NT2/D1 (cell line): ENCODE measurements at regions not wholly inside any gene's neighbourhood (a gene's known extent, or its start where the extent isn't known, plus 50 kb on each side); places are given as distances from the start of the nearest gene placed in this dataset.
"Not testable (repeated sequence)": the region's sequence is repeated elsewhere in the genome, so short reads cannot be mapped to it uniquely, and the experiment has no call there.

Experiments
- DNase-seq: peaks from one replicate; pipeline ENCODE4 v3.0.0-alpha.2; 2011; ENCODE audit warnings: low read depth, low spot score
- H3K27me3 ChIP-seq: 2 replicates; pipeline ENCODE4 v1.6.0; 2011; ENCODE audit warnings: mild to moderate bottlenecking; ENCODE audit not compliant: insufficient read length, insufficient read depth
- H3K36me3 ChIP-seq: 2 replicates; pipeline ENCODE4 v1.6.1; 2011; ENCODE audit warnings: mild to moderate bottlenecking, low read length, mixed read lengths; ENCODE audit not compliant: insufficient read depth, insufficient read length
- H3K4me1 ChIP-seq: 2 replicates; pipeline ENCODE4 v1.5.1; 2011; ENCODE audit not compliant: insufficient read depth, insufficient read length
- H3K4me3 ChIP-seq: 2 replicates; pipeline ENCODE4 v1.5.1; 2011; ENCODE audit warnings: low read depth; ENCODE audit not compliant: insufficient read length
- H3K9ac ChIP-seq: 2 replicates; pipeline ENCODE4 v1.6.0; 2011; ENCODE audit warnings: low read depth; ENCODE audit not compliant: insufficient read length
- H3K9me3 ChIP-seq: 2 replicates; pipeline ENCODE4 v1.5.1; 2011; ENCODE audit warnings: mild to moderate bottlenecking, low read length; ENCODE audit not compliant: insufficient read depth
- SUZ12 ChIP-seq: IDR thresholded peaks from 2 replicates; pipeline ENCODE4 v1.6.1; 2011; ENCODE audit not compliant: insufficient read length, insufficient read depth; ENCODE audit errors: extremely low read depth
- YY1 ChIP-seq: IDR thresholded peaks from 2 replicates; pipeline ENCODE4 v1.6.1; 2011; ENCODE audit not compliant: insufficient read length, insufficient read depth
- ZNF274 ChIP-seq: IDR thresholded peaks from 2 replicates; pipeline ENCODE4 v1.6.1; 2011; ENCODE audit warnings: mild to moderate bottlenecking, low read depth, low read length

DNA sequence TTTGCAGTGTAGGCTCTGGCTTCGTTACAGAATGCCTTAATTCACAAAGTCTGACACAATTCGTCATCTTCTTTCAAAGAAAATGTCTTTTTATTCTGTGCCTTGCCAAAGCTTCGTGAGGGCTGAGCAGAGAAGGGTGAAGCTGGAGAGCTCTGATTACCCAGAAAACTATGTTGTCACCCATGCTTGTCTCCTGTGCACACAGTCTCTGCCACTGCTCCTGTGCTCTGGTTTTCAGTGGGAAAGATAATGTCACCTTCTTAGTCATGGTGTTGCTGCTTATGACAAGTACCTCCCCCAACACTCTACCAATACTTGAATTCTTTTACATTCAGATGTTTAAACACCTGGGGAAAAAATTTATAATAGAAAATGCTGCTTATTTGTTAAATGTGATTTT is 509.2 kb upstream of the GRM7 start:
- Histone ChIP-seq H3K9me3 (no peaks in the 10 kb centered on the region), H3K36me3 (no peaks in the 10 kb centered on the region), H3K9ac (no peak overlapping the region), H3K4me3 (no peak overlapping the region), H3K27me3 (no peaks in the 10 kb centered on the region), H3K4me1 (no peaks in the 10 kb centered on the region)
- no peak for DNase-seq
- TF ChIP-seq ZNF274: no peak
- TF ChIP-seq YY1: no peak
- no peak for TF ChIP-seq SUZ12

GRCh38 chr3:6354653-6355052 is 506.3 kb upstream of the GRM7 start:
- Histone ChIP-seq H3K4me1 (no peaks in the 10 kb centered on the region), H3K36me3 (no peaks in the 10 kb centered on the region), H3K9ac (no peak overlapping the region), H3K9me3 (no peaks in the 10 kb centered on the region), H3K27me3 (no peaks in the 10 kb centered on the region), H3K4me3 (no peak overlapping the region)
- no peak for DNase-seq
- TF ChIP-seq ZNF274: no peak
- TF ChIP-seq SUZ12: no peak
- TF ChIP-seq YY1: no peak

GRCh38 chr3:6362406-6362805 is 498.5 kb upstream of the GRM7 start:
- H3K27me3 ChIP-seq: no peaks in the 10 kb centered on the region
- H3K36me3 ChIP-seq: no peaks in the 10 kb centered on the region
- H3K9me3 ChIP-seq: no peaks in the 10 kb centered on the region
- no peak overlapping the region for H3K9ac ChIP-seq
- no peaks in the 10 kb centered on the region for H3K4me1 ChIP-seq
- TF ChIP-seq YY1 (no peak), SUZ12 (no peak), ZNF274 (no peak)
- H3K4me3 ChIP-seq: no peak overlapping the region
- DNase-seq: no peak

DNA sequence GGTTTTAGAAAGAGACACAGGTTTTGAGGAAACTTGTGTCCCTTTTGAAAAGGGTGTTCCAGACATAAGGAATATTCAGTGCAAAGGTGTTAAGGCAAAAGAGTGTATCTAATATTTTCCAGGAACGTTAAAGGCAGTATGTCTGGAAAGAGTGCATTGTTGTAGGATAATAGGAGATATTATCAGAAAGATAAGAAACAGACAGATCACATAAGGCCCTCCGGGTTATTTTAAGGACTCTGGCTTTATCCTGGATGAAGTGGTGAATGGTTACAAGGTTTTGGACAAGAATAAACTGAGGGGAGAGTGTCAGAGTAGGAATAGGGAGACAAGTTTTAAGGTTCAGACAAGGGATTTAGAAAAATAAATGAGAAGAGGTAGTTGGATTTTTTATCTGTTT is 493.7 kb upstream of the GRM7 start:
- no peak for DNase-seq
- no peak overlapping the region for H3K9ac ChIP-seq
- H3K4me1 ChIP-seq: no peaks in the 10 kb centered on the region
- TF ChIP-seq ZNF274: no peak
- no peak for TF ChIP-seq YY1
- no peak for TF ChIP-seq SUZ12
- H3K9me3 ChIP-seq: no peaks in the 10 kb centered on the region
- H3K36me3 ChIP-seq: no peaks in the 10 kb centered on the region
- H3K4me3 ChIP-seq: no peak overlapping the region
- no peaks in the 10 kb centered on the region for H3K27me3 ChIP-seq

DNA sequence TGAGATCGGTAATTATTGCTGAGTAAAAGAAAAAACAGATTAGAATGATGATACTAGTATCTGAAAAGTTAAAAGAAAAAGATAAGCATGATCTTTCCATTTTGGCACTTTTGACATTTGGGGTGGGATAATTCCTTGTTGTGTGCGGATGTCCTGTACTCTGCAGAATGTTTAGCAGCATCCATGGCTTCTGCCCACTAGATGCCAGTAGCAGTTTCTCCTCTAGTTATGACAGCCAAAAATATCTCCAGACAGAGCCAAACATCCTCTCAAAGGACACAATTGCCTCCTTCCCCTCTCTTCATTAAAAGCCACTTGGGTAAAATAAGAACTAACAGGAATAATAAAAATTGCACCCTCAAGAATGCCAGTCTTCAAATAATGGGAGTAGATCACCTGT is 468.8 kb upstream of the GRM7 start:
- DNase-seq: no peak
- H3K9me3 ChIP-seq: no peaks in the 10 kb centered on the region
- H3K4me3 ChIP-seq: no peak overlapping the region
- no peaks in the 10 kb centered on the region for H3K36me3 ChIP-seq
- no peak overlapping the region for H3K9ac ChIP-seq
- TF ChIP-seq YY1 (no peak), SUZ12 (no peak), ZNF274 (no peak)
- H3K27me3 ChIP-seq: no peaks in the 10 kb centered on the region
- no peaks in the 10 kb centered on the region for H3K4me1 ChIP-seq

- H3K4me1 ChIP-seq: no peaks in the 10 kb centered on the region
- no peak for TF ChIP-seq YY1
- no peak for TF ChIP-seq SUZ12
- TF ChIP-seq ZNF274: no peak
- no peak for DNase-seq
- H3K36me3 ChIP-seq: no peaks in the 10 kb centered on the region
- H3K9ac ChIP-seq: no peak overlapping the region
- no peak overlapping the region for H3K4me3 ChIP-seq
- no peaks in the 10 kb centered on the region for H3K27me3 ChIP-seq
- no peaks in the 10 kb centered on the region for H3K9me3 ChIP-seq
Measured at GRCh38 chr3:6394944-6395343, 466.0 kb upstream of the GRM7 start.

GRCh38 chr3:6396631-6397030 is 464.3 kb upstream of the GRM7 start:
- TF ChIP-seq SUZ12 (no peak), ZNF274 (no peak), YY1 (no peak)
- DNase-seq: no peak
- H3K4me3 ChIP-seq: no peak overlapping the region
- no peaks in the 10 kb centered on the region for H3K36me3 ChIP-seq
- H3K9ac ChIP-seq: no peak overlapping the region
- H3K27me3 ChIP-seq: no peaks in the 10 kb centered on the region
- no peaks in the 10 kb centered on the region for H3K4me1 ChIP-seq
- no peaks in the 10 kb centered on the region for H3K9me3 ChIP-seq

DNA sequence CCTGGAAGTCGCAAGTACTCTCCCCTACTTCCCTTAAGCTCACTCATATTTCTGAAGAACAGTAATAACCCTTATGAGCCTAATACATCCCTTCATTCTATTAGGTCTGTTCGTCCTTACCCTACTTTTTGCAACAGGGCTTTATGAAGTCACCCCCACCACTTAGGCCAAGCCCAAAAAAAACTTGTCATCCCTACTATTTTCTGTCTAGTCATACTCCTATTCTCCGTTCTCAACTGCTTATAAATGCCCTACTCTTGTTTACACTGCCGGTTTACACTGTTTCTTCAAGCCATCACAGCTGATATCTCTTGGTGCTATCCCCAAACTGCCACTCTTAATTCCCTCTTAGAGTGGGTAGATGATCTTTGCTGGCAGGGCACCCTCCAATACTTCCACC is 458.2 kb upstream of the GRM7 start:
- not testable (repeated sequence) for DNase-seq, H3K4me1 ChIP-seq, H3K9me3 ChIP-seq, H3K27me3 ChIP-seq, H3K36me3 ChIP-seq, H3K4me3 ChIP-seq, H3K9ac ChIP-seq

DNA sequence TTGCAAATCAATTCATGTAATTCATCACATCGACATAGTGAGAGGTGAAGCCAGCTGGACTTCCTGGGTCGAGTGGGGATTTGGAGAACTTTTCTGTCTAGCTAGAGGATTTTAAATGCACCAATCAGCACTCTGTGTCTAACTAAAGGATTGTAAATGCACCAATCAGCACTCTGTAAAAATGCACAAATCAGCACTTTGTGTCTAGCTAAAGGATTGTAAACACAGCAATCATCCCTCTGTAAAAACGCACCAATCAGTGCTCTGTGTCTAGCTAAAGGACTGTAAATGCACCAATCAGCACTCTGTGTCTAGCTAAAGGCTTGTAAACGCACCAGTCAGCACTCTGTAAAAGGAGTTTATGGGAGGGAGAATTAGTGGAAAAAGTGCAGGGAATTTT is 454.0 kb upstream of the GRM7 start:
- H3K9me3 ChIP-seq, H3K4me1 ChIP-seq, DNase-seq, H3K9ac ChIP-seq, H3K36me3 ChIP-seq, H3K4me3 ChIP-seq, H3K27me3 ChIP-seq: not testable (repeated sequence)
